Activated CD8-positive, alpha-beta memory T cell treated with anti-CD3 and anti-CD28 coated beads, Interleukin-2, amount 50 U/mL, for 48 hours (primary cell): ENCODE measurements at regions not wholly inside any gene's neighbourhood (a gene's known extent, or its start where the extent isn't known, plus 50 kb on each side); places are given as distances from the start of the nearest gene placed in this dataset.

Experiments used
- DNase-seq: peaks from one replicate; pipeline ENCODE4 v3.0.0-alpha.2; 2020

DNA sequence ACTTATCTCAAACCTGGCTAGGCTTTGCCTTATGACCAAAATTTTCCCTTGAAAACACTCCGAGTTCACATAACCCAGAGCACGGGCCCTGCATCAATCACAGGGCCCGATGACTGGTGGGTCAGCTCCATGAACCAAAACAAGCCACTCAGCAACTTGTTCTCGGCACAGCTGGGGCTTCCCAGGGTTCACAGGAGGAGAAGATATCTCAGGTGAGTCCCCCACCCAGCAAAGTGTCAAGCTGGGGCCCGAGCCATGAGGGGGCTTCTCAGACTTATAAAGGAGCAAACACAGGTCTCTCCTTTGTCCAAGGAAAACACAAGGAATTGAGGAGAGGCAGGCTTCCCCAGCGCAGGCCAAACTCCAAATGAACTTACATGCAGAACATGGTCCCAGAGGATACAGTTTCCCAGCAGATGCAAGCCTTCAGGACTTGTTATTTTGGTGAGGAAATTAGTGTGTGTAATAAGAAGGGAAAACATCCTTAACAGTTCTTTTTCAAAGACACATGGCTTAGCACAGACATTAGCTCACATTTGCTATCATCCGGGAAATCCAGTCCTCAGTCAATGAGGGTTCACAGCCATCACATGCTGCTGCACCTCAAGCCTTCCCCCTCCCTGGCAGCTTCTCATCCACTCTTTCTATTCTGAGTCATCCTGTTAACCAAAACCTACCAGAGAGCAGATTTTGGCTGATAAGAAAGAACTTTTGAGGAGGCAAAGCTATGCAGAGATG is 98.1 kb upstream of the NFIA start:
- no peak for DNase-seq

- DNase-seq = no peak
Observed at GRCh38 chr1:60983701-60984061, 98.7 kb upstream of the NFIA start.

DNA sequence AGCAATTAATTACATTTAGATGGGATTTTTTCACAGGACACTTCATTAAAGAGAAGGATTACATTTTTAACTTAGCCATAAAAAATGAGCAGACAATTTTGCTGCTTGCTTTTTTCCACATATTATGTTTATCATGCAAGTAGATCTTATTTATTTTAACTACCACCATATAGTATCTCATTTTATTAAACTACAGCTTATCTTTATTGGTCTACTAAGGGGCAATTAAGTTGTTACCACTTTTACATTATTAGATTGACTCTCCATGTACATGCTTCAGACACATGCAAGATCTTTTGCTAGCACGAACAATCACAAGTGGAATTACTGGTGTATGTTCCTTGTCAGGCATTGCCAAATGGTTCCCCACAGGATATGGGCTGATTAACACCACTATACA is 99.8 kb upstream of the NFIA start:
- no peak for DNase-seq

- DNase-seq = no peak
Observed at GRCh38 chr1:60981357-60981756, 101.0 kb upstream of the NFIA start.

- DNase-seq = no peak
Observed at GRCh38 chr1:60978421-60979357, 103.7 kb upstream of the NFIA start.

DNA sequence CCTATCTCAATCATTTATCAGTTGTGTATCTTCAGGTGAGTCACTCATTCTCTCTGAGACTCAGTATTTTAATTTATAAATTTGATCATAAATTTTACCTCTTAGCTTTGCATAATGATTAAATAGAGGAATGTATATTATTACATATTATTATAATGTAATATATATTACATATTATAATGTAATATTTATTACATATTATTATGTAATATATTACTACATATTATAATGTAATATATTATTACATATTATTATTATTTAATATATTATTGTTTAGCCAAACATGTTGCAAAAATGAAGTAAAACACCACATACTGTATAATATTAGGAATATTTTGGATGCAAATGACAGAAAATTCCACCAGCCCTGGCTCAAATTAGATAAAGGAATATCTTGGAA is 104.7 kb upstream of the NFIA start:
- no peak for DNase-seq

- no peak for DNase-seq
Observed at GRCh38 chr1:60974524-60975372, 107.6 kb upstream of the NFIA start.

DNA sequence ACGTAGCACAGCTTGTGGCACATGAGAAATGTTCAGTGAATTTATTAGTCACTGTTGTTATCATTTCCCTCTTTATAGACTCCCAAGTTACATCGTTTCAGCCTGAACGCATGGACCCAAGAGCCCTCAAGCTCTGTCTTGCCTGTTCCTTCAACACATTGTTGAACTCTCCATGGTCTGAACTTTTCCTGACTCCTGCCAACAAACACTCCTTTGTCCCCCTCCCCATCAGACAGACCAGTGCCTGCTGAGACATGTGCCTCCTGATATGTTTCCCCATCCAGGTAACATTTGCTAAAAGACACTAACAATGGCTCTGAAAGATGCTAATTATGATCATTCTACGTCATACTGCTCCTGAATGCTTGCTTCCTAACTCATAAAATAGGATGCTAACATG is 108.7 kb upstream of the NFIA start:
- no peak for DNase-seq

GRCh38 chr1:60972841-60973364 is 109.5 kb upstream of the NFIA start:
- no peak for DNase-seq

- DNase-seq = no peak
Observed at GRCh38 chr1:60971330-60971729, 111.0 kb upstream of the NFIA start.

GRCh38 chr1:60969971-60970509 is 112.3 kb upstream of the NFIA start:
- DNase-seq = no peak

DNA sequence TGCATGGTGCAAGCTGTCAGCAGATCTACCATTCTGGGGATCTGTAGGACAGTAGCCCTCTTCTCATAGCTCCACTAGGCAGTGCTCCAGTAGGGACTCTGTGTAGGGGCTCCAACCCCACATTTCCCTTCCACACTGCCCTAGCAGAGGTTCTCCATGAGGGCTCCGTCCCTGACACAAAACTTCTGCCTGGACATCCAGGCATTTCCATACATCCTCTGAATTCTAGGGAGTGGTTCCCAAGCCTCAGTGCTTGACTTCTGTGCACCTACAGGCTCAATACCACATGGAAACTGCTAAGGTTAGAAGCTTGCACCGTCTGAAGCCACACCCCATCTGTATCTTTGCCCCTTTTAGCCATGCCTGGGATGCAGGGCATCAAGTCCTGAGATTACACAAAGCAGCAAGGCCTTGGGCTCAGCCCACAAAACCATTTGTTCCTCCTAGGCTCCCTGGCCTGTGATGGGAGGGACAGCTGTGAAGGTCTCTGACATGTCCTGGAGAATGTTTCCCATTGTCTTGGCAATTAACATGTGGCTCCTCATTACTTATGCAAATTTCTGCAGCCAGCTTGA is 117.0 kb upstream of the NFIA start:
- no peak for DNase-seq

- no peak for DNase-seq
Observed at GRCh38 chr1:60963167-60963940, 119.0 kb upstream of the NFIA start.

- no peak for DNase-seq
Observed at GRCh38 chr1:60960891-60961461, 121.4 kb upstream of the NFIA start.

DNA sequence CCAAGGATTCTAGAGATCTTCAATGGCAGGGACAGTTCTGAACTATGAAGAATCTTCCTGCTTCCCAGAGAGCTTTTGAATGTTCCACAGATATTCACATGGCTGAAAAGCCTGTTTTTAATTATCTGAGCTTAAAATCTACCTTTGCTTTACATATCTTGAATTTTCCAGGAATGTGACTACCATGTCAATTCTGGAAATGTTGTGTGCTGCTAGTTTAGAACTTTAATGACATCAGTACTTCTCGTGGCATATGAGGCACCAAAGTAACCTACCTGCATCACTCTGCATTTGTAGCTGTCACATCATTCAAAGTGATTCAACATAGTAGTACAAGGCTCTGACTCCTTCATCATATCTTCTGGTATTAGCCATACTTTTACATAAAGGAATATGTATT is 122.7 kb upstream of the NFIA start:
- DNase-seq = no peak

DNA sequence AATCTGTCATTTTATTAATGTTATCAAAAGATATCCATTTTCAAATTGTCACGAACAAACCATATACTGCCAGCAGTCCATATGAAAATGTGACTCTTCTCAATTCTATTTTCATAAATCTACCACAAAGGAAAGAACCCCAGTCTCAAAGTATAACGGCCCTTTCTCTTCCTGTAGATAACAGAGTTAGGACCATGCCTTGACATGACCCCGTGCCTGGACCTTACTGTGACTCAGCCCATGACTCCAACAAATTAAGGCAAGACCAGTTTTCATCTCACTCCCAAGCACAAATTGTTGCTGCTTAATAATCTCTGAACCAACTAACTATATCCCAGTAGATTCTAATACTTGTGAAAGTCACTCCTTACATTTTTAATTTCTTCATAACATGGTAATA is 124.4 kb upstream of the NFIA start:
- no peak for DNase-seq

GRCh38 chr1:60956520-60956919 is 125.8 kb upstream of the NFIA start:
- DNase-seq = no peak

GRCh38 chr1:60952612-60953111 is 129.7 kb upstream of the NFIA start:
- no peak for DNase-seq

- DNase-seq = no peak
Observed at GRCh38 chr1:60950224-60951063, 131.9 kb upstream of the NFIA start.

- DNase-seq = no peak
Observed at GRCh38 chr1:60949826-60950197, 132.5 kb upstream of the NFIA start.
